Naive thymus-derived CD4-positive, alpha-beta T cell (primary cell): ENCODE measurements at regions not wholly inside any gene's neighbourhood (a gene's known extent, or its start where the extent isn't known, plus 50 kb on each side); places are given as distances from the start of the nearest gene placed in this dataset.
"Not testable (repeated sequence)": the region's sequence is repeated elsewhere in the genome, so short reads cannot be mapped to it uniquely, and the experiment has no call there.

Source experiments
- ATAC-seq: fragments of 150-1000 bp; cut with Tn5 transposase; 2 replicates; pipeline ENCODE4 v1.10.0; 2021; ENCODE audit warnings: mild to moderate bottlenecking, moderate library complexity
- CTCF ChIA-PET: fragments of 350-600 bp; sonication (Branson Sonifier 250); formaldehyde crosslinking; loops from one replicate; lab custom pipeline; 2021; ENCODE audit warnings: antibody characterized with exemption; lab: Charles Lee
- POLR2A ChIA-PET: fragments of 350-600 bp; sonication (Branson Sonifier 250); formaldehyde crosslinking; loops from one replicate; lab custom pipeline; 2021; ENCODE audit warnings: antibody characterized with exemption, inconsistent platforms; lab: Charles Lee
- DNase-seq, 9 donors: peaks; one replicate each; pipeline versions ENCODE4 v3.0.0 to v3.0.0-alpha.2; 2020 to 2022; ENCODE audit warnings: mixed read lengths in 1 of 9
- H3K27ac ChIP-seq: one replicate; pipeline ENCODE4 v1.7.0; 2013; ENCODE audit warnings: mild to moderate bottlenecking, low read depth, low read length, moderate library complexity
- H3K27me3 ChIP-seq, 2 donors: one replicate each; pipeline ENCODE4 v1.7.0; 2013; ENCODE audit warnings: low read length in 2 of 2, mild to moderate bottlenecking in 2 of 2, moderate library complexity in 2 of 2; ENCODE audit not compliant: control insufficient read depth in 2 of 2, insufficient read depth in 2 of 2
- H3K36me3 ChIP-seq, 3 experiments: 1 replicate in 2 of 3; 2 replicates in 1 of 3; pipeline ENCODE4 v1.7.0; 2013; ENCODE audit warnings: low read length in 3 of 3, mild to moderate bottlenecking in 3 of 3, moderate library complexity in 1 of 3; ENCODE audit not compliant: insufficient read depth in 3 of 3, control insufficient read depth in 2 of 3
- H3K4me1 ChIP-seq, 2 donors: one replicate each; pipeline ENCODE4 v1.7.0; 2013; ENCODE audit warnings: low read length in 2 of 2, mild to moderate bottlenecking in 2 of 2, moderate library complexity in 1 of 2; ENCODE audit not compliant: control insufficient read depth in 2 of 2, insufficient read depth in 2 of 2
- H3K4me3 ChIP-seq: 2 replicates; pipeline ENCODE4 v1.7.0; 2013; ENCODE audit warnings: mild to moderate bottlenecking, low read length
- H3K9me3 ChIP-seq, 3 experiments: 1 replicate in 2 of 3; 2 replicates in 1 of 3; pipeline ENCODE4 v1.7.0; 2013; ENCODE audit warnings: low read length in 3 of 3; ENCODE audit not compliant: control insufficient read depth in 2 of 3
- H3K27ac Mint-ChIP-seq, 9 donors: one replicate each; pipeline ENCODE4 v1.8.0; 2020 to 2022; ENCODE audit warnings: mixed read lengths in 9 of 9, mild to moderate bottlenecking in 8 of 9, moderate library complexity in 5 of 9, inconsistent platforms in 2 of 9
- H3K27me3 Mint-ChIP-seq, 5 donors: one replicate each; pipeline ENCODE4 v1.8.0; 2021 to 2022; ENCODE audit warnings: mixed read lengths in 5 of 5, mild to moderate bottlenecking in 1 of 5
- H3K36me3 Mint-ChIP-seq, 5 donors: one replicate each; pipeline ENCODE4 v1.8.0; 2020 to 2022; ENCODE audit warnings: mixed read lengths in 5 of 5, mild to moderate bottlenecking in 3 of 5, inconsistent platforms in 1 of 5
- H3K4me1 Mint-ChIP-seq, 7 donors: one replicate each; pipeline ENCODE4 v1.8.0; 2020 to 2022; ENCODE audit warnings: mixed read lengths in 7 of 7, mild to moderate bottlenecking in 3 of 7, inconsistent platforms in 1 of 7
- H3K4me3 Mint-ChIP-seq, 10 donors: one replicate each; pipeline ENCODE4 v1.8.0; 2020 to 2022; ENCODE audit warnings: mild to moderate bottlenecking in 10 of 10, mixed read lengths in 10 of 10, moderate library complexity in 6 of 10, inconsistent platforms in 2 of 10
- H3K9me3 Mint-ChIP-seq, 11 donors: one replicate each; pipeline ENCODE4 v1.8.0; 2020 to 2022; ENCODE audit warnings: mixed read lengths in 11 of 11, mild to moderate bottlenecking in 4 of 11, inconsistent platforms in 1 of 11, moderate library complexity in 1 of 11
- intact Hi-C, 2 donors: fragments of 100-400 bp; cut with micrococcal nuclease; formaldehyde crosslinking; loops; one replicate each; pipeline ENCODE4 v1.15.1; 2023

DNA sequence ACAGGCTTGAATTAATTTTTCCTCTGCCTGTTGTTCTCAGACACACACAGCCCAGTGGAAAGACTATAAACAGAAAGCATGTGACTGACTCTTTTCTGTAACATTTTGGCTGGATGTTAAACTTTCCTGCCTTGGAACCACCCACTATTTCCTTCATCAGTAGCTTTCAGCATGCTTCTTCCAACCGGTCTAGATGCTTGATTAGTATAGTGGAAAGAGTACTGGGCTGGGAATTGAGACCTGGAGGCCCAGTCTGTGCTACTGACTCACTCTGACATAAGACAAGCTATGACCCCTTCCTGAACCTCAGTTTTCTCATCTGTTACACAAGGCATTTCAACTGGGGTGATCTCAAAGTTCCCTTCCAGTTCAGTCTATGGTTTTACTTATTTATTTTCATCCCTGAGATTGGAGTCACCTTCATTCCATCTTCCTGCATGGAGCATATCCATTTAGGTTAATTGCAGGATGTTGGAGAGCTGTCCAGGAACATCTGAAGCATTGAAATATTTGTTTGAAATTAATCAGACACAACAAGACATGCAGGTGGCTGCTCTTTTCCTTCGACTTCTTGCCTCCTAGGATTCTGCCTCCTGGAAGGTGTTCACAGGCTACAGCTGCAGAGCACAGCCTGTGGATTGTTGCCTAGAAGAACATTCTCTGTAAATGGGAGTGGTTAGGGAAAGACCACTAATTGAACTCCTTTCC, 173.4 kb downstream of the RTL9 start:
- CTCF ChIA-PET = no interaction called here
- no peak overlapping the region for H3K4me3 ChIP-seq
- POLR2A ChIA-PET = no interaction called here
- Mint-ChIP-seq H3K36me3 (no peaks in the 10 kb centered on the region), H3K4me1 (no peaks in the 10 kb centered on the region), H3K27me3 (peaks cover 0 to 4% (median 0%) of the 10 kb centered on the region in 5 donors), H3K27ac (no peak overlapping the region), H3K9me3 (peaks cover 0 to 2% (median 0%) of the 10 kb centered on the region in 11 donors), H3K4me3 (no peak overlapping the region)
- no peaks in the 10 kb centered on the region for H3K4me1 ChIP-seq
- DNase-seq (no peak), ATAC-seq (no peak)
- H3K27ac ChIP-seq = no peak overlapping the region
- H3K27me3 ChIP-seq = no peaks in the 10 kb centered on the region
- H3K36me3 ChIP-seq = no peaks in the 10 kb centered on the region
- H3K9me3 ChIP-seq = no peaks in the 10 kb centered on the region
- intact Hi-C loops = no loop called here

DNA sequence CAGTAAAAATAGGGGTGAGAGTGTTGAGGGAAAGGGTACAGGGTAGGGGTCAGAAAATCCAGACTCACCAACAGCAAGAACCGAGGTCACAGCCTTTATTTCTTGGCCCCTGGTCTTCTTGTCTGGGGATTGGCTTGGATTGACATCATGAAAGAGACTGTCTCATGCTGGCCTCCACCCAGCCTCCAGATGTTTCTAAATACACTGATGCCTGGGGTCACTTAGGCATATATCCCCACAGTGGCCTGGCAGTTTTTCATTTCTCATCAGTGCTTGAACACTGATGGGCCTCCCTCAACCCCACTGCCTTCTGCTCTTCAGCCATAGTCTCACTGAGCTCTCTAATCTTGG, 173.9 kb downstream of the RTL9 start:
- POLR2A ChIA-PET = no interaction called here
- Mint-ChIP-seq H3K27me3 (peaks cover 0 to 4% (median 0%) of the 10 kb centered on the region in 5 donors), H3K4me1 (no peaks in the 10 kb centered on the region), H3K27ac (no peak overlapping the region), H3K4me3 (no peak overlapping the region), H3K9me3 (peaks cover 0 to 1% (median 0%) of the 10 kb centered on the region in 11 donors), H3K36me3 (no peaks in the 10 kb centered on the region)
- H3K4me1 ChIP-seq = no peaks in the 10 kb centered on the region
- no peak overlapping the region for H3K27ac ChIP-seq
- no peaks in the 10 kb centered on the region for H3K27me3 ChIP-seq
- intact Hi-C loops = no loop called here
- H3K9me3 ChIP-seq = no peaks in the 10 kb centered on the region
- no peaks in the 10 kb centered on the region for H3K36me3 ChIP-seq
- H3K4me3 ChIP-seq = no peak overlapping the region
- no peak for DNase-seq
- no peak for ATAC-seq
- CTCF ChIA-PET = no interaction called here

DNA sequence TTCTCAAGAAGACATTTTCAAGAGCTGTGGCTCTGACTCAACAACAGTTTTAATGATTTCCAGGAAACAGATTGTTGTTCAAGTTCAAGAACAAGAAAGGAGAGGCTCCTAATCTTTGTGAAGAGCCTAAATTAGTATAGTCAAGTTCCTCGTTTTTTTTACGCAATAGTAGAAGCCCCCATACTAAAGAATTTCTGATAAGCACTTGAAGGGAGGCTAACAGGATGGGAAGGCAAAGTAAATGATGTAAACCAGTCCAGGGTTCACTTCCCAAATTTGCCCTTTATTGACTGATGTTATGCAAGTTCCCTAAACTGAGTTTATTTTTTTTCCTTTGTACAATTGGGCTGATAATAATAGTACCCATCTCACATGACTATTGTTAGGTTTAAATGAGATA, 178.2 kb downstream of the RTL9 start:
- no peak for ATAC-seq
- CTCF ChIA-PET = no interaction called here

DNA sequence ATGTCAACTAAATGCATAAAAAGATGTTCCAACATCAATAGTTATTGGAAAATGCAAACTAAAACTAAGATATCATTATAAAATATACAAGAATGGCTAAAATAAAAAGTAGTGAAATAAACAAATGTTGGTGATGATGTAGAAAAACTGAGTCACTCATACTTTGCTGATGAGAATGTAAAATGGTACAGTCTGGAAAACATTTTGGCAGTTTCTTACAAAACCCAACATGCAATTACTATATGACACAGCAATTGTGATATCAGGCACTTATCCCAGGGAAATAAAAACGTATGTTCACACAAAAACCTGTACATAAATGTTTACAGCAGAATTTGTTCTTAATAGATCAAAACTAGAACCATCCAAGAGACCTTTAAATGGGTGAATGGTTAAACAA, 182.6 kb downstream of the RTL9 start:
- Histone ChIP-seq H3K27me3 (no peaks in the 10 kb centered on the region), H3K4me3 (no peak overlapping the region), H3K9me3 (no peaks in the 10 kb centered on the region), H3K36me3 (no peaks in the 10 kb centered on the region), H3K4me1 (no peaks in the 10 kb centered on the region), H3K27ac (no peak overlapping the region)
- Mint-ChIP-seq H3K27ac (no peak overlapping the region), H3K4me3 (no peak overlapping the region), H3K9me3 (peaks cover 0 to 12% (median 0%) of the 10 kb centered on the region in 11 donors), H3K36me3 (no peaks in the 10 kb centered on the region), H3K27me3 (no peaks in the 10 kb centered on the region), H3K4me1 (no peaks in the 10 kb centered on the region)
- ChIA-PET CTCF (no interaction called here), POLR2A (no interaction called here)
- ATAC-seq (no peak), DNase-seq (no peak)
- intact Hi-C loops = no loop called here

More for the DNA sequence above, 178.2 kb downstream of the RTL9 start:
- H3K27me3 Mint-ChIP-seq = peaks cover 0 to 4% (median 0%) of the 10 kb centered on the region in 5 donors
- peaks cover 0 to 7% (median 0%) of the 10 kb centered on the region in 11 donors for H3K9me3 Mint-ChIP-seq
- Histone ChIP-seq H3K4me1 (no peaks in the 10 kb centered on the region), H3K36me3 (no peaks in the 10 kb centered on the region), H3K4me3 (no peak overlapping the region), H3K27me3 (no peaks in the 10 kb centered on the region), H3K9me3 (no peaks in the 10 kb centered on the region), H3K27ac (no peak overlapping the region)
- H3K4me3 Mint-ChIP-seq = no peak overlapping the region
- DNase-seq = no peak
- no peaks in the 10 kb centered on the region for H3K36me3 Mint-ChIP-seq
- intact Hi-C loops = no loop called here
- H3K27ac Mint-ChIP-seq = no peak overlapping the region
- POLR2A ChIA-PET = no interaction called here
- no peaks in the 10 kb centered on the region for H3K4me1 Mint-ChIP-seq

DNA sequence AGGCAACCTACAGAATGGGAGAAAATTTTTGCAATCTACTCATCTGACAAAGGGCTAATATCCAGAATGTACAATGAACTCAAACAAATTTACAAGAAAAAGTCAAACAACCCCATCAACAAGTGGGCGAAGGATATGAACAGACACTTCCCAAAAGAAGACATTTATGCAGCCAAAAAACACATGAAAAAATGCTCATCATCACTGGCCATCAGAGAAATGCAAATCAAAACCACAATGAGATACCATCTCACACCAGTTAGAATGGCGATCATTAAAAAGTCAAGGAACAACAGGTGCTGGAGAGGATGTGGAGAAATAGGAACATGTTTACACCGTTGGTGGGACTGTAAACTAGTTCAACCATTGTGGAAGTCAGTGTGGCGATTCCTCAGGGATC, 192.2 kb downstream of the RTL9 start:
- H3K4me3 Mint-ChIP-seq, POLR2A ChIA-PET, H3K27me3 ChIP-seq: not testable (repeated sequence)

DNA sequence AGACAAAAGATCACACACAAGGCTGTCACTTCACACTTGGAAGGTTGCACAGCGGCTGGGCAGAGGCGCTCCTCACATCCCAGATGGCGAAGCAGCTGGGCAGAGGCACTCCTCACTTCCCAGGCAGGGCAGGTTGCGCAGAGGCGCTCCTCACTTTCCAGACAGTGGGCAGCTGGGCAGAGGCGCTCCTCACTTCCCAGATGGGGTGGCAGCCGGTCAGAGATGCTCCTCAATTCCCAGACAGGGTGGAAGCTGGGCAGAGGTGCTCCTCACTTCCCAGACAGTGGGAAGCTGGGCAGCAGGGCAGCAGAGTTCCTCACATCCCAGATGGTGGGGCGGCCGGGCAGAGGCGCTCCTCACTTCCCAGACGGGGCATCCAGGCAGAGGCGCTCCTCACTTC, 199.2 kb downstream of the RTL9 start:
- no peaks in the 10 kb centered on the region for H3K4me1 Mint-ChIP-seq
- H3K27me3 Mint-ChIP-seq = peaks cover 0 to 5% (median 0%) of the 10 kb centered on the region in 5 donors
- ChIA-PET CTCF (no interaction called here), POLR2A (no interaction called here)
- no peak overlapping the region for H3K4me3 ChIP-seq
- no peaks in the 10 kb centered on the region for H3K36me3 ChIP-seq
- H3K9me3 ChIP-seq = no peaks in the 10 kb centered on the region
- H3K4me3 Mint-ChIP-seq = no peak overlapping the region
- peaks cover 0 to 17% (median 2%) of the 10 kb centered on the region in 11 donors for H3K9me3 Mint-ChIP-seq
- ATAC-seq (no peak), DNase-seq (no peak)
- no peaks in the 10 kb centered on the region for H3K4me1 ChIP-seq
- no peaks in the 10 kb centered on the region for H3K36me3 Mint-ChIP-seq
- H3K27ac ChIP-seq = no peak overlapping the region
- intact Hi-C loops = no loop called here
- H3K27me3 ChIP-seq = no peaks in the 10 kb centered on the region
- no peak overlapping the region for H3K27ac Mint-ChIP-seq

More for the DNA sequence above, 192.2 kb downstream of the RTL9 start:
- H3K27ac Mint-ChIP-seq, H3K4me1 ChIP-seq, intact Hi-C loops, H3K4me3 ChIP-seq, H3K9me3 ChIP-seq, H3K36me3 ChIP-seq, H3K4me1 Mint-ChIP-seq, CTCF ChIA-PET, H3K9me3 Mint-ChIP-seq, H3K27ac ChIP-seq, H3K36me3 Mint-ChIP-seq, DNase-seq, ATAC-seq, H3K27me3 Mint-ChIP-seq: not testable (repeated sequence)

DNA sequence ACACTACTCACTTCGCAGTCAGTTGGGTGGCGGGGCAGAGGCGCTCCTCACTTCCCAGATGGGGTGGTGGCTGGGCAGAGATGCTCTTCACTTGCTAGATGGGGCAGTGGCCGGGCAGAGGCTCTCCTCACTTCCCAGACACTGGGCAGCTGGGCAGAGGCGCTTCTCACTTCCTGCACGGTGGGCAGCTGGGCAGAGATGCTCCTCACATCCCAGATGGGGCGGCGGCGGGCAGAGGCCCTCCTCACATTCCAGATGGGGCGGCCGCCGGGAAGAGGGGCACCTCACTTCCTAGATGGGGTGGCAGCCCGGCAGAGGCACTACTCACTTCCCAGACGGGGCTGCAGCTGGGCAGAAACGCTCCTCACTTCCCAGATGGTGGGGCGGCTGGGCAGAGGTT, 199.8 kb downstream of the RTL9 start:
- no peaks in the 10 kb centered on the region for H3K4me1 Mint-ChIP-seq
- peaks cover 0 to 5% (median 0%) of the 10 kb centered on the region in 5 donors for H3K27me3 Mint-ChIP-seq
- ATAC-seq (no peak), DNase-seq (no peak)
- Histone ChIP-seq H3K27ac (no peak overlapping the region), H3K27me3 (no peaks in the 10 kb centered on the region), H3K9me3 (no peaks in the 10 kb centered on the region), H3K36me3 (no peaks in the 10 kb centered on the region), H3K4me3 (no peak overlapping the region), H3K4me1 (no peaks in the 10 kb centered on the region)
- H3K4me3 Mint-ChIP-seq = no peak overlapping the region
- no peaks in the 10 kb centered on the region for H3K36me3 Mint-ChIP-seq
- ChIA-PET CTCF (no interaction called here), POLR2A (no interaction called here)
- H3K9me3 Mint-ChIP-seq = peaks cover 0 to 17% (median 2%) of the 10 kb centered on the region in 11 donors
- no peak overlapping the region for H3K27ac Mint-ChIP-seq
- intact Hi-C loops = no loop called here
